ENCODE measurements at regions not wholly inside any gene's neighbourhood (a gene's known extent, or its start where the extent isn't known, plus 50 kb on each side); places are given as distances from the start of the nearest gene placed in this dataset.

DNA sequence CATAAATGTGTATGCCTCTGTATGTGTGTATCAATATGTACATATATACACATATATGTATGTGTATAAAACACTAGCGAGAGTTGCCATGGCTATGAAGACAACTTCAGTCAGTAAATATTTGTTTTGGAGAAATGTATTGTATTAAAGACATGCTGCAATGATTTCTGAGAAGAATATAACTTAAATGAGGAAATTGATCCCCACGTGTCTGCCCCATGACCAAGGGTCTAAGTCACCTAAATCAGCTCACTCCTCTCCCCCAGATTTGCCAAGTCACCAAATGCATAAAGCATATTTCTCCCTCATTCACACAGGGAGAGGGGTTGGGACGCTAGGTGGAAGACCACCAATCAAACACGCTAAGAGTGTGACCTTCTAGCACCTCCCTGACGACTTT lies 58.3 kb upstream of the LYST start:
- no peak for DNase-seq

GRCh38 chr1:235923466-235924021 lies 56.8 kb upstream of the LYST start:
- DNase-seq = no peak

DNA sequence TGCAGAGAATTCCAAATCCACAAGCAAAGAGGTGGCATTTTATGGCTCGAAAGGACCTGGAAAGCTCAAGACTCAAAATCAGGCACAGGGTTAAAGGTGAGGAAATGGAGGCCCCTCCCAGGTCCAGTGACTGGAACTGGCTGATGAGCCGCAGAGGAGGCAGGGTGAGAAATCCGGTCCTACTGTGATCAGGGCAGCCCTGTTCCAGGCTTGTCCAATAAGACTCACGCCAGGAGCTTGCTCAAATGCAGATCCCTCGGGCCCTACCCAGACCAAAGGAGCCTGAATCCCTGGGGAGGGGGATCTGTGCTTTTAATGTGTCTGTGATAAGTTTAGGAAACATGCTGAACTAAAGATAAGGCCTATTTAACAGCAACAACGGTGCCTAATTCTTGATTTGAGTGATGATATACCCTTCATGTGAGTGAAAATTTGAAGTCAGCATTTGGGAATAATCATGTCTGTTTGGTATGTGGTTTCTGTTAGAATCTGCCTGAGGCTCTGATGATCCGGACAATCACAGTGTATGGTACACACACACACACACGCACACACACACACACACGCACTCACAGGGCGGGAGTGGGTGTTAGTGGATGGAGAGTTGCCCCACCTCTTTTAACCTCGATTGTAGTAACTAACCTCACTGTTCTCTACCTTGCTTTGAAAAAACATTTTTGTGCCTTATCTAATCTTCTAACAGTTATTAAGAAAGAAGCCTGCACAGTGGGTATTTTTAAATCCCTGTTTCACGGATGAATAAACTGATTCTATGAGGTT lies 54.1 kb upstream of the LYST start:
- DNase-seq = no peak

DNA sequence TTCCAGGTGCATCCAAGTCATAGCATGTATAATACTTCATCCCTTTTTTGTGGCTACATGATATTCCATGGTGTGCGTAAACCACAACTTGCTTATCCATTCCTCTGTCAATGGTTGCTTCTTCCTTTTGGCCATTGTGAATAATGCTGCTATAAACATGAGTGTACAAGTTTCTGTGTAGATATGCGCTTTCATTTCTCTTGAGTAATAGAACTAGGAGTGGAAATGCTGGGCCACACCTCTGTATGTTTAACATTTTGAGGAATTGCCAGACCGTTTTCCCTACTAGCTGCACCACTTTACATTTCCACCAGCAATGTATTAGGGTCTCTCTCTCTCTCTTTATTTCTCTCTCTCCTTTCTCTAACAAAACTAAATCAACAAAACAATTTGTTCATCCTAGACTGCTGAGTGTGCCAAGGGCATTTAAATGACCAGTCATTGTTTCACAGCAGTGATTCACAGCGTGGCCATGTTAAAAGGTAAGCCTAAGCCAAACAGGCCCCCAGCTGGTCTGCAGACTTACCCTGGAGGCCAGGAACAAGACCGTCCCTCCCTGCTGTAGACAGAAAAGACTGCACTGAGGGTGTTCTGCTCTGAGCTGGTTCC lies 53.2 kb upstream of the LYST start:
- DNase-seq = no peak

- DNase-seq = no peak
These were observed 52.6 kb upstream of the LYST start for GRCh38 chr1:235919127-235919832.

- no peak for DNase-seq
These were observed 51.8 kb upstream of the LYST start for GRCh38 chr1:235918465-235918864.

GRCh38 chr1:235918032-235918431 lies 51.3 kb upstream of the LYST start:
- DNase-seq = peak; percentile 64 to 82

DNA sequence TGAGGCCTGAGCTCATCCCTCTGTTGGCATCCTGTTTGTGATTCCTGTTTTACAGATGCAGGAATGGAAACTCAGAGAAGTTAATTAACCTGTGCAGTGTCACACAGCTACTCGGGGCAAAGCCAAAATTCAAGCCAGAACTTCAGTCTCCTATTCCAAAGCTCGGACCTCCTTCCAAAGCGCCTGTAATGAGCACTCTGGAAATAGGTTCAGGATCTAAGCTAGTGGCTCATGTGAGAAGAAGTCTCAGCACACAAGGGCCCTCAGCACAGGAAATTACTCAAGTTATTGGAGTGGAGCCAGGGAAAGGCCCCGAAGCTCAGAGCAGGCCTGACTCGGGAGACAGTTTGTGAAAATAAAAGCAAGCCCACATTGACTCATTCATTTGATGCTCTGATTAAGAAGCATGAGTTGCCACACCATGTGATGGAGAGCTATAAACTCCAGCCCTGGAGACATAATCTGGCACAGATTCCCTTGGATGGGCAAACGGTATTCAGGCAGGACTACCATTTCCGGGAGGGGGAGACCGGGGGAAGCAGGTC lies 50.6 kb upstream of the LYST start:
- DNase-seq = peak; percentile 56 to 66

Measured in SHP77 (cell line).